SH-SY5Y (cell line): ENCODE measurements at regions not wholly inside any gene's neighbourhood (a gene's known extent, or its start where the extent isn't known, plus 50 kb on each side); places are given as distances from the start of the nearest gene placed in this dataset.

Experiments
- GATA2 ChIP-seq: IDR thresholded peaks from 2 replicates; pipeline ENCODE4 v1.6.1; 2011; ENCODE audit warnings: mild to moderate bottlenecking, low read depth, low read length
- GATA3 ChIP-seq: IDR thresholded peaks from 2 replicates; pipeline ENCODE4 v1.6.1; 2011; ENCODE audit warnings: low read depth, mild to moderate bottlenecking, low read length, moderate library complexity

DNA sequence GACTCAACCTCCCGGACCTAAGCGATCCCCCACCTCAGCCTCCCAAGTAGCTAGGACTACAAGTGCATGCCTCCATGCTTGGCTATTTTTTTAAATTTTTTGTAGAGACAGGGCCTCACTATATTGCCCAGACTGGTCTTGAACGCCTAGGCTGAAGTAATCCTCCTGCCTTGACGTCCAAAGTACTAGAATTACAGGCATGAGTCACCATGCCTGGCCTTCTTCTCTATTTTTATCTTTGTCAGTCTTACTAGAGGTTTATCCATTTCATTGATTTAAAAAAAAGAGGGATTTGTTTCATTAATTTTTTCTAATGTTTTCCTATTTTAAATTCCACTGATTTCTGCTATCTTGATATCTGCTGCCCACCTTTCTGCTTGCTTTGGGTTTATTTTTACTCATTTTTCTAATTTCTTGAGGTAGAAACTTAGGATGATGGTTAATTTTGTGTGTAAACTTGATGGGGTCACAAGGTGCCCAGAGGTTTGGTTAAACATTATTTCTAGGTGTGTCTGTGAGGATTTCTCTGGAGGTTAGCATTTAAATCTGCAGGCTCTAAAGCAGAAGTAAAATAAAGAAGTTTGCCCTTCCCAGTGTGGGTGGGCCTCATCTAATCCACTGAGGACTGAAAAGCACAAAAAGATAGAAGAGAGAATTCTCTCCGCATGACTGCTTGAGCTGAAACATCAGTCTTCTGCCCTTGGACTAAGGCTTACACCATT lies 116.2 kb upstream of the DCLK2 start:
- TF ChIP-seq GATA2 (no peak), GATA3 (no peak)
